Endothelial cell of umbilical vein (primary cell): ENCODE measurements at regions not wholly inside any gene's neighbourhood (a gene's known extent, or its start where the extent isn't known, plus 50 kb on each side); places are given as distances from the start of the nearest gene placed in this dataset.

ENCODE experiments used
- BruUV-seq: library from RNA; stranded (reverse); fragments of 400-500 nt; replicated peaks from 2 replicates; lab custom pipeline; 2021; lab: Mats Ljungman, UMichigan
- CTCF ChIA-PET: fragments of 300-600, 350-600 bp; sonication (Branson Sonifier 250); formaldehyde crosslinking; loops from one replicate; lab custom pipeline; 2021; ENCODE audit warnings: antibody characterized with exemption, inconsistent platforms; lab: Charles Lee
- POLR2A ChIA-PET: fragments of 300-600, 350-600 bp; sonication (Branson Sonifier 250); formaldehyde crosslinking; loops from one replicate; lab custom pipeline; 2021; ENCODE audit warnings: antibody characterized with exemption, inconsistent platforms; lab: Charles Lee
- DNase-seq: peaks from one replicate; pipeline ENCODE4 v3.0.0-alpha.2; 2011; ENCODE audit warnings: low read depth, low spot score
- FAIRE-seq: peaks from 2 replicates; lab custom pipeline; 2011; peaks lifted over from hg19 to GRCh38; lab: Jason Lieb, UNC
- H2AFZ ChIP-seq: 2 replicates; pipeline ENCODE4 v1.6.0; 2012; ENCODE audit warnings: low read depth, low read length, control low read depth, inconsistent platforms
- H3K27ac ChIP-seq: 2 replicates; pipeline ENCODE4 v1.5.1; 2011; ENCODE audit warnings: low read depth, mild to moderate bottlenecking, control low read depth, low read length, moderate library complexity; ENCODE audit not compliant: insufficient read depth
- H3K27me3 ChIP-seq, 2 experiments: 2 replicates each; pipeline versions ENCODE4 v1.6.0 to v1.6.1; 2011; ENCODE audit warnings: low read length in 2 of 2, mixed read lengths in 1 of 2; ENCODE audit not compliant: control insufficient read depth in 2 of 2, insufficient read depth in 2 of 2
- H3K36me3 ChIP-seq, 2 experiments: 2 replicates in 1 of 2; 3 replicates in 1 of 2; pipeline ENCODE4 v1.5.1; 2011; ENCODE audit warnings: low read length in 2 of 2, mild to moderate bottlenecking in 1 of 2, moderate library complexity in 1 of 2; ENCODE audit not compliant: control insufficient read depth in 2 of 2, insufficient read depth in 2 of 2; ENCODE audit errors: extremely low read depth in 1 of 2
- H3K4me1 ChIP-seq: 3 replicates; pipeline ENCODE4 v1.5.1; 2011; ENCODE audit warnings: mild to moderate bottlenecking, low read length; ENCODE audit not compliant: control insufficient read depth, insufficient read depth; ENCODE audit errors: extremely low read depth
- H3K4me2 ChIP-seq: 2 replicates; pipeline ENCODE4 v1.6.1; 2011; ENCODE audit warnings: low read length, control low read depth, mixed read lengths; ENCODE audit not compliant: insufficient read depth
- H3K4me3 ChIP-seq, 3 experiments: fragments of 200-600 bp in 1 of 3; sonication (generic), shearing (Covaris generic) in 1 of 3; replicated peaks in 1 of 3; 2 replicates each; pipeline ENCODE4 v1.5.1; 2011 to 2016; ENCODE audit warnings: control low read depth in 3 of 3, low read length in 3 of 3, mild to moderate bottlenecking in 2 of 3, inconsistent platforms in 1 of 3, low read depth in 1 of 3, moderate library complexity in 1 of 3; ENCODE audit not compliant: insufficient read depth in 1 of 3
- H3K79me2 ChIP-seq: 2 replicates; pipeline ENCODE4 v1.6.0; 2012; ENCODE audit warnings: low read length, inconsistent platforms; ENCODE audit not compliant: control insufficient read depth, insufficient read depth
- H3K9ac ChIP-seq: replicated peaks from 2 replicates; pipeline ENCODE3; 2011; ENCODE audit warnings: low read length, control low read depth; ENCODE audit not compliant: insufficient read depth; ENCODE audit errors: extremely low read depth
- H3K9me1 ChIP-seq: replicated peaks from 3 replicates; pipeline ENCODE4 v1.6.0; 2011; ENCODE audit warnings: mild to moderate bottlenecking, low read length; ENCODE audit not compliant: control insufficient read depth, insufficient read depth; ENCODE audit errors: extremely low read depth
- H3K9me3 ChIP-seq: replicated peaks from 2 replicates; pipeline ENCODE4 v1.5.1; 2012; ENCODE audit warnings: low read length, inconsistent platforms; ENCODE audit not compliant: control insufficient read depth, insufficient read depth
- H4K20me1 ChIP-seq: replicated peaks from 2 replicates; pipeline ENCODE3; 2011; ENCODE audit warnings: mild to moderate bottlenecking, low read length; ENCODE audit not compliant: control insufficient read depth, insufficient read depth; ENCODE audit errors: extremely low read depth
- EZH2 ChIP-seq: IDR thresholded peaks from 2 replicates; pipeline ENCODE4 v1.6.1; 2012; ENCODE audit warnings: borderline replicate concordance, low read depth, mild to moderate bottlenecking, moderate library complexity, low read length, inconsistent platforms; ENCODE audit not compliant: severe bottlenecking
- FOS ChIP-seq: IDR thresholded peaks from 2 replicates; pipeline ENCODE4 v1.6.1; 2011; ENCODE audit warnings: mild to moderate bottlenecking, low read length, moderate library complexity, borderline replicate concordance; ENCODE audit not compliant: insufficient read depth
- GATA2 ChIP-seq: IDR thresholded peaks from 2 replicates; pipeline ENCODE4 v1.7.0; 2011; ENCODE audit warnings: low read depth, mild to moderate bottlenecking, moderate library complexity, mixed read lengths, low read length; ENCODE audit not compliant: insufficient read length, insufficient read depth
- JUN ChIP-seq: IDR thresholded peaks from 2 replicates; pipeline ENCODE4 v1.6.1; 2011; ENCODE audit warnings: borderline replicate concordance, low read depth; ENCODE audit not compliant: insufficient read length, insufficient read depth
- MYC ChIP-seq: IDR thresholded peaks from one replicate; pipeline ENCODE4 v1.6.1; 2011; ENCODE audit warnings: mild to moderate bottlenecking, low read depth, low read length
- POLR2A ChIP-seq: IDR thresholded peaks from 2 replicates; pipeline ENCODE4 v1.6.1; 2012; ENCODE audit warnings: low read depth, mild to moderate bottlenecking, control low read depth, low read length
- POLR2AphosphoS5 ChIP-seq: IDR thresholded peaks from 2 replicates; pipeline ENCODE4 v1.6.1; 2012; ENCODE audit warnings: low read depth, mild to moderate bottlenecking, control low read depth, low read length, moderate library complexity; ENCODE audit not compliant: insufficient read depth
- dilution Hi-C: fragments of 300-500 bp; cut with MboI; formaldehyde crosslinking; loops from one replicate; pipeline ENCODE4 v1.15.0; 2019; ENCODE audit warnings: low sequenced_read_pairs; ENCODE audit not compliant: extremely low pct_ligation_motif_present
- intact Hi-C: fragments of 100-400 bp; cut with micrococcal nuclease; formaldehyde crosslinking; loops from one replicate; pipeline ENCODE4 v1.10.0; 2022
- TF ChIP-seq, protein P1 (sequence below): IDR thresholded peaks from 2 replicates; pipeline ENCODE4 v1.6.1; 2011; ENCODE audit not compliant: insufficient read depth, insufficient read length
- TF ChIP-seq, protein P2 (sequence below), 2 donors: IDR thresholded peaks; 1 replicate in 1 of 2; 2 replicates in 1 of 2; pipeline ENCODE4 v1.5.1; 2011; ENCODE audit warnings: low read length in 2 of 2, mild to moderate bottlenecking in 2 of 2, moderate library complexity in 2 of 2, control low read depth in 1 of 2, inconsistent platforms in 1 of 2, low read depth in 1 of 2; ENCODE audit not compliant: insufficient read depth in 1 of 2; ENCODE audit errors: extremely low read depth in 1 of 2

DNA sequence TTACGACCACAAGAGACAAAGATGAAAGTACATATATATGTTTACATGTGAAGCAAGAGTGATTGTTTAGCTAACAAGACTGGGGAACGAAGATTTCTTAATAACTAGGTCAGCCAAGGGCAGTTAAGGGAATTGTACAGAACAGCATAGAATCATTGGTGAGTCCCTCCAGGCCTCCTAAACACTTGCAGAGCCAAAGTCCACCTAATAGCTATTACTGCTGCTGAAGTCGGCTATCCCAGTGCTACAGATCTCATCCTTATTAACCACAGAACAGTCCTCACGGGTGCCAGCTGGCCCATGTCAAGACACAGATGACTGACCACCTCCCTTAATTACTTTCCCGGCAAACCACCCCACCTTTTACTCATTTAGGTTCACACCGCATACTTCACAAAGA is 68.5 kb upstream of the OPCML start:
- no peaks in the 10 kb centered on the region for H3K4me1 ChIP-seq
- TF ChIP-seq, protein P1, sequence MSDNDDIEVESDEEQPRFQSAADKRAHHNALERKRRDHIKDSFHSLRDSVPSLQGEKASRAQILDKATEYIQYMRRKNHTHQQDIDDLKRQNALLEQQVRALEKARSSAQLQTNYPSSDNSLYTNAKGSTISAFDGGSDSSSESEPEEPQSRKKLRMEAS, result no peak
- TF ChIP-seq POLR2AphosphoS5 (no peak), POLR2A (no peak), FOS (no peak), JUN (no peak), GATA2 (no peak), MYC (no peak), EZH2 (no peak)
- TF ChIP-seq, protein P2, sequence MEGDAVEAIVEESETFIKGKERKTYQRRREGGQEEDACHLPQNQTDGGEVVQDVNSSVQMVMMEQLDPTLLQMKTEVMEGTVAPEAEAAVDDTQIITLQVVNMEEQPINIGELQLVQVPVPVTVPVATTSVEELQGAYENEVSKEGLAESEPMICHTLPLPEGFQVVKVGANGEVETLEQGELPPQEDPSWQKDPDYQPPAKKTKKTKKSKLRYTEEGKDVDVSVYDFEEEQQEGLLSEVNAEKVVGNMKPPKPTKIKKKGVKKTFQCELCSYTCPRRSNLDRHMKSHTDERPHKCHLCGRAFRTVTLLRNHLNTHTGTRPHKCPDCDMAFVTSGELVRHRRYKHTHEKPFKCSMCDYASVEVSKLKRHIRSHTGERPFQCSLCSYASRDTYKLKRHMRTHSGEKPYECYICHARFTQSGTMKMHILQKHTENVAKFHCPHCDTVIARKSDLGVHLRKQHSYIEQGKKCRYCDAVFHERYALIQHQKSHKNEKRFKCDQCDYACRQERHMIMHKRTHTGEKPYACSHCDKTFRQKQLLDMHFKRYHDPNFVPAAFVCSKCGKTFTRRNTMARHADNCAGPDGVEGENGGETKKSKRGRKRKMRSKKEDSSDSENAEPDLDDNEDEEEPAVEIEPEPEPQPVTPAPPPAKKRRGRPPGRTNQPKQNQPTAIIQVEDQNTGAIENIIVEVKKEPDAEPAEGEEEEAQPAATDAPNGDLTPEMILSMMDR (IDR thresholded peaks at IDR 0.05; ENCODE audit: extremely low read depth in 1 of 2, insufficient read depth in 1 of 2, low read depth in 1 of 2, low read length in 2 of 2), result no peak
- H3K79me2 ChIP-seq, result no peaks in the 10 kb centered on the region
- no peak overlapping the region for H3K9ac ChIP-seq
- no peak overlapping the region for H3K4me3 ChIP-seq
- H3K4me2 ChIP-seq, result no peak overlapping the region
- intact Hi-C loops, result no loop called here
- dilution Hi-C loops, result no loop called here
- no peaks in the 10 kb centered on the region for H3K36me3 ChIP-seq
- POLR2A ChIA-PET, result no interaction called here
- CTCF ChIA-PET, result no interaction called here
- no peaks in the 10 kb centered on the region for H3K9me1 ChIP-seq
- H4K20me1 ChIP-seq, result no peaks in the 10 kb centered on the region
- no peaks in the 10 kb centered on the region for H3K9me3 ChIP-seq
- no TSS peak for BruUV-seq
- FAIRE-seq (no peak), DNase-seq (no peak)
- no peak overlapping the region for H2AFZ ChIP-seq
- H3K27ac ChIP-seq, result no peak overlapping the region
- H3K27me3 ChIP-seq, result no peaks in the 10 kb centered on the region
